Lower lobe of right lung (tissue), 2 donors: ENCODE measurements at regions not wholly inside any gene's neighbourhood (a gene's known extent, or its start where the extent isn't known, plus 50 kb on each side); places are given as distances from the start of the nearest gene placed in this dataset.

Experiments used
- ATAC-seq, 2 donors: fragments of 200-7000 bp; cut with Tn5 transposase; one replicate each; pipeline ENCODE4 v1.9.1; 2020 to 2022; ENCODE audit warnings: mild to moderate bottlenecking in 2 of 2, moderate library complexity in 2 of 2
- DNase-seq: peaks from one replicate; pipeline ENCODE4 v3.0.0-alpha.2; 2020
- H3K27ac ChIP-seq: fragments of 200-600 bp; one replicate; pipeline ENCODE4 v1.8.0; 2022
- H3K27me3 ChIP-seq: fragments of 200-600 bp; one replicate; pipeline ENCODE4 v1.8.0; 2022; ENCODE audit warnings: low read depth
- H3K36me3 ChIP-seq: fragments of 200-600 bp; one replicate; pipeline ENCODE4 v1.8.0; 2022; ENCODE audit warnings: mild to moderate bottlenecking
- H3K4me1 ChIP-seq: fragments of 200-600 bp; one replicate; pipeline ENCODE4 v1.8.0; 2022
- H3K4me3 ChIP-seq: fragments of 200-600 bp; one replicate; pipeline ENCODE4 v1.8.0; 2022; ENCODE audit warnings: mild to moderate bottlenecking
- H3K9me3 ChIP-seq: fragments of 200-600 bp; one replicate; pipeline ENCODE4 v1.8.0; 2022
- intact Hi-C: fragments of 100-400 bp; cut with DNase I; formaldehyde crosslinking; loops from one replicate; pipeline ENCODE4 v1.11.0; 2022
- TF ChIP-seq, protein P1 (sequence below): fragments of 200-600 bp; IDR thresholded peaks from one replicate; pipeline ENCODE4 v1.8.0; 2022; ENCODE audit warnings: antibody characterized with exemption, mild to moderate bottlenecking
- donor health status: DM: no; HTN: yes; CAD: no; lungs with severe emphysema.

DNA sequence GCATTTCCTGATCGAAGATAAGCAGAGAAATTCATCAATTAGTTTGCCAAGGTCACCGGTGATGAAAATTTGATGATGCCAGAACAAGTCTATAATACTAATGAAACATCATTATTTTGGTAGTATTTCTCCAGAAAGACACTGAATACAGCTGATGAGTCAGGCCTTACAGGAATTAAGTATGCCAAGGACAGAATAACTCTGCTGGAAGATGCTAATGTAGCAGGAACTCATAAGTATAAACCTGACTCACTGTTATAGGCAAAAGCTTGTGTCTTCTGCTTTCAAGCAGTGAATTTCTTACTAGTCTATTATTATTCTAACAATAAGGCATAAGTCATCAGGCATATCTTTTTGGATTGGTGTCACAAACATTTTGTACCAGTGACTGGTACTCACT lies 1825.1 kb upstream of the IGFBP7 start:
- H3K4me1 ChIP-seq, result no peaks in the 10 kb centered on the region
- H3K36me3 ChIP-seq, result no peaks in the 10 kb centered on the region
- H3K4me3 ChIP-seq, result no peak overlapping the region
- DNase-seq (no peak), ATAC-seq (no peak)
- TF ChIP-seq, protein P1, sequence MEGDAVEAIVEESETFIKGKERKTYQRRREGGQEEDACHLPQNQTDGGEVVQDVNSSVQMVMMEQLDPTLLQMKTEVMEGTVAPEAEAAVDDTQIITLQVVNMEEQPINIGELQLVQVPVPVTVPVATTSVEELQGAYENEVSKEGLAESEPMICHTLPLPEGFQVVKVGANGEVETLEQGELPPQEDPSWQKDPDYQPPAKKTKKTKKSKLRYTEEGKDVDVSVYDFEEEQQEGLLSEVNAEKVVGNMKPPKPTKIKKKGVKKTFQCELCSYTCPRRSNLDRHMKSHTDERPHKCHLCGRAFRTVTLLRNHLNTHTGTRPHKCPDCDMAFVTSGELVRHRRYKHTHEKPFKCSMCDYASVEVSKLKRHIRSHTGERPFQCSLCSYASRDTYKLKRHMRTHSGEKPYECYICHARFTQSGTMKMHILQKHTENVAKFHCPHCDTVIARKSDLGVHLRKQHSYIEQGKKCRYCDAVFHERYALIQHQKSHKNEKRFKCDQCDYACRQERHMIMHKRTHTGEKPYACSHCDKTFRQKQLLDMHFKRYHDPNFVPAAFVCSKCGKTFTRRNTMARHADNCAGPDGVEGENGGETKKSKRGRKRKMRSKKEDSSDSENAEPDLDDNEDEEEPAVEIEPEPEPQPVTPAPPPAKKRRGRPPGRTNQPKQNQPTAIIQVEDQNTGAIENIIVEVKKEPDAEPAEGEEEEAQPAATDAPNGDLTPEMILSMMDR, result no peak
- intact Hi-C loops, result no loop called here
- no peaks in the 10 kb centered on the region for H3K27me3 ChIP-seq
- H3K27ac ChIP-seq, result no peak overlapping the region
- no peaks in the 10 kb centered on the region for H3K9me3 ChIP-seq

DNA sequence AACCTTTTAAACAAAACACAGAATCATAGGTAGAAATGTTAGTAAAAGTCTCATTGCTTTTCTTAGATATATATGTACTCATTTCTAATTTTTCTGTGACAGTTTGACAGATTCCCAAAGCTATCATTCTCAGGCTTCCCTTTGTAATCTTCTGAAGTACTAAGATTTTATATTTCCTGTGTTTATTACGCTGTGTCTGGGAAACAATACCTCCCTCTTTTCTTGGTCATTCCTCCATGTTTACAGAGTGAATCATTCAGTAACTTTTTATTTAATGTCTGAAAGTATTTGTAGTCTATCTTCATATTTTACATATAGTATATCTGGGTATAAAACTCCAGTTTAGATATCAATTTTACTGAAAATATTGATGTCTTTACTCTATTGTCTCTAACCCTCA lies 1826.3 kb upstream of the IGFBP7 start:
- no peaks in the 10 kb centered on the region for H3K36me3 ChIP-seq
- no peak for DNase-seq
- H3K27ac ChIP-seq, result no peak overlapping the region
- no peaks in the 10 kb centered on the region for H3K9me3 ChIP-seq
- no peak for ATAC-seq
- H3K4me3 ChIP-seq, result no peak overlapping the region
- TF ChIP-seq, protein P1, result no peak
- H3K27me3 ChIP-seq, result no peaks in the 10 kb centered on the region
- no peaks in the 10 kb centered on the region for H3K4me1 ChIP-seq
- intact Hi-C loops, result no loop called here

DNA sequence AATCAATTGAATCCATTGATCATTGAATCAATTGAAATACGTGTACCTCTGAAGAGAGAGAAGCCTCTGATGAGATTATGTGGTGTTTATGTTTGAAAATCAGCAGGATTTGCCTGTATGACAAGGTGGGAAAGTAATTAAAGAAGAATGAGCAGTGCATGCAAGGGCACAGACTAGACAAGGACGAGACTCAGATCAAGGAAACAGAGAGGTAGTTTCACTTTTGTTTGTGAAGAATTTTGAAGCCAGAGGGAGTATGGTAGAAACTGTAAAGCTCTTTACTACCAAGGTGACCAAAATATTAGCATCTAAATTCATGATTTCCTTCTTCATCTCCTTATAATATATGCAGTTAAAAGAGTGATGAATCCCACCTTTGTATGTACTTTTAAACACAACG lies 1830.0 kb upstream of the IGFBP7 start:
- Histone ChIP-seq H3K27ac (no peak overlapping the region), H3K4me3 (no peak overlapping the region), H3K27me3 (no peaks in the 10 kb centered on the region), H3K9me3 (no peaks in the 10 kb centered on the region), H3K4me1 (no peaks in the 10 kb centered on the region), H3K36me3 (no peaks in the 10 kb centered on the region)
- TF ChIP-seq, protein P1, result no peak
- no peak for DNase-seq
- ATAC-seq, result no peak
- intact Hi-C loops, result no loop called here

- Histone ChIP-seq H3K27ac (no peak overlapping the region), H3K27me3 (no peaks in the 10 kb centered on the region), H3K4me3 (no peak overlapping the region), H3K9me3 (no peaks in the 10 kb centered on the region), H3K36me3 (no peaks in the 10 kb centered on the region), H3K4me1 (no peaks in the 10 kb centered on the region)
- no peak for DNase-seq
- ATAC-seq, result no peak
- intact Hi-C loops, result no loop called here
- TF ChIP-seq, protein P1, result no peak
These were observed 1831.1 kb upstream of the IGFBP7 start for GRCh38 chr4:58941286-58941685.

DNA sequence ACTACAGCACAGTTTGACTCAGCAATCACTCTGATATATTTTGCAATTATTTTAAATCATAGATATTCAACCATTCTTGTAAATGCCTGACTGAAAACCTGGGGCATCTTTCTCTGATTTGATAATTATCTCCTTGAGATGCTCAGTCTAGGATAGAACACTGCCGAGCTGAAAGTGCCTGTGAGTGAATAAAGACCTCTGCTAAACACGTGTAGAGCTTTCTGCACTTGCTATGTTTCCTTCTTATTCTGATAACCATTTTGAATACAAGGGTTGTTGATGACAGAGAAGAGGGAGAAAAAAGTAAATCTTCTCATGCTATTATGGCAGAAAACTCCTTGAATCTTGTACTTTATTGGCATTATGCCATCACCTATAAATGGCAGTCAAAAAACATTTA lies 1843.4 kb upstream of the IGFBP7 start:
- TF ChIP-seq, protein P1, result no peak
- intact Hi-C loops, result no loop called here
- H3K36me3 ChIP-seq, result no peaks in the 10 kb centered on the region
- DNase-seq (no peak), ATAC-seq (no peak)
- H3K27me3 ChIP-seq, result no peaks in the 10 kb centered on the region
- H3K4me3 ChIP-seq, result no peak overlapping the region
- H3K27ac ChIP-seq, result no peak overlapping the region
- H3K4me1 ChIP-seq, result no peaks in the 10 kb centered on the region
- no peaks in the 10 kb centered on the region for H3K9me3 ChIP-seq

DNA sequence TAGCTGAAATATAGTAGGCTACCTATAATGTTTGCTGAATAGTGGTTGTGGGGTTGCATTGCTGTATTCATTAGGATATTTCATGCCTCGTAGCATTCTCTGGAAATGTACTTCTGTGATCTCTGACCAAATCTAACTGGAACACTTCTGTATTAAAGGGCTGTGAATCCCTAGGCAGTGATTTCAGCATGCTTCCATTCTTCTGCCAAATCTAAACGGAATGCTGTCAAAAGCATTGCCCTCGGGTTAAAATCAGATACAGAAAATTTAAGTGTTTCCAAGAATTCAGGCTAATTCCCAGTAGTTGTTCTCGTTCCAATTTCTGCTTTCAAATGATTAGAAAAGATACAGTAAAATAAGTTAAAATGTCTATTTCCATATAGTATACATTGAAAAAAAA lies 1847.5 kb upstream of the IGFBP7 start:
- Histone ChIP-seq H3K27ac (no peak overlapping the region), H3K9me3 (no peaks in the 10 kb centered on the region), H3K4me1 (no peaks in the 10 kb centered on the region), H3K36me3 (no peaks in the 10 kb centered on the region), H3K27me3 (no peaks in the 10 kb centered on the region), H3K4me3 (no peak overlapping the region)
- ATAC-seq (no peak), DNase-seq (no peak)
- intact Hi-C loops, result no loop called here
- TF ChIP-seq, protein P1, result no peak
